B cell (primary cell): ENCODE measurements at regions not wholly inside any gene's neighbourhood (a gene's known extent, or its start where the extent isn't known, plus 50 kb on each side); places are given as distances from the start of the nearest gene placed in this dataset.

Source experiments
- ATAC-seq: fragments of 200-7000 bp; cut with Tn5 transposase; one replicate; pipeline ENCODE4 v1.10.0; 2021; ENCODE audit warnings: low read depth, mild to moderate bottlenecking, moderate number of reproducible peaks, moderate library complexity
- CTCF ChIA-PET: fragments of 350-600 bp; sonication (Branson Sonifier 250); formaldehyde crosslinking; loops from one replicate; lab custom pipeline; 2021; ENCODE audit warnings: antibody characterized with exemption, inconsistent platforms; lab: Charles Lee
- POLR2A ChIA-PET: fragments of 350-600 bp; sonication (Branson Sonifier 250); formaldehyde crosslinking; loops from one replicate; lab custom pipeline; 2021; ENCODE audit warnings: antibody characterized with exemption; lab: Charles Lee
- DNase-seq: peaks from one replicate; pipeline ENCODE4 v3.0.0; 2013
- H2AFZ ChIP-seq: 2 replicates; pipeline ENCODE4 v1.6.1; 2012; ENCODE audit warnings: mild to moderate bottlenecking, low read depth, low read length; ENCODE audit not compliant: insufficient read depth, poor library complexity, severe bottlenecking
- H3K27ac ChIP-seq, 2 donors: 1 replicate in 1 of 2; 2 replicates in 1 of 2; pipeline ENCODE4 v1.5.1; 2012 to 2013; ENCODE audit warnings: low read length in 2 of 2, mild to moderate bottlenecking in 2 of 2, moderate library complexity in 1 of 2
- H3K27me3 ChIP-seq, 4 experiments: fragments of 200-600 bp in 1 of 4; sonication (generic) in 1 of 4; replicated peaks in 1 of 4; 1 replicate in 2 of 4; 2 replicates in 2 of 4; pipeline versions ENCODE4 v1.6.1 to v1.7.0; 2013 to 2016; ENCODE audit warnings: low read length in 3 of 4, mild to moderate bottlenecking in 2 of 4, mixed read lengths in 1 of 4, moderate library complexity in 1 of 4; ENCODE audit not compliant: insufficient read depth in 4 of 4, control insufficient read depth in 3 of 4; ENCODE audit errors: control extremely low read depth in 1 of 4
- H3K36me3 ChIP-seq, 2 experiments: replicated peaks in 1 of 2; 1 replicate in 1 of 2; 2 replicates in 1 of 2; pipeline versions ENCODE4 v1.6.1 to v1.7.1; 2013; ENCODE audit warnings: low read length in 1 of 2; ENCODE audit not compliant: insufficient read depth in 2 of 2, control insufficient read depth in 1 of 2; ENCODE audit errors: control extremely low read depth in 1 of 2, extremely low read depth in 1 of 2
- H3K4me1 ChIP-seq, 2 donors: fragments of 200-600 bp in 1 of 2; sonication (generic) in 1 of 2; 1 replicate in 1 of 2; 2 replicates in 1 of 2; pipeline versions ENCODE4 v1.5.1 to v1.6.1; 2013 to 2017; ENCODE audit warnings: low read length in 2 of 2; ENCODE audit not compliant: control insufficient read depth in 2 of 2, insufficient read depth in 2 of 2
- H3K4me2 ChIP-seq: replicated peaks from 2 replicates; pipeline ENCODE3; 2012; ENCODE audit warnings: mild to moderate bottlenecking, low read depth, low read length; ENCODE audit not compliant: poor library complexity, severe bottlenecking
- H3K4me3 ChIP-seq, 5 experiments: fragments of 200-600 bp in 1 of 5; sonication (generic) in 1 of 5; 1 replicate in 3 of 5; 2 replicates in 2 of 5; pipeline versions ENCODE4 v1.5.1 to v1.7.0; 2011 to 2016; ENCODE audit warnings: low read length in 4 of 5, mild to moderate bottlenecking in 4 of 5, low read depth in 2 of 5, control low read depth in 1 of 5, moderate library complexity in 1 of 5; ENCODE audit not compliant: insufficient read depth in 1 of 5; ENCODE audit errors: control extremely low read depth in 1 of 5, extremely low read depth in 1 of 5
- H3K79me2 ChIP-seq: fragments of 200-600 bp; sonication (generic); one replicate; pipeline ENCODE4 v1.6.0; 2016; ENCODE audit warnings: low read length; ENCODE audit not compliant: control insufficient read depth, insufficient read depth
- H3K9ac ChIP-seq: fragments of 200-600 bp; sonication (generic); 2 replicates; pipeline ENCODE4 v1.6.1; 2017; ENCODE audit warnings: mild to moderate bottlenecking, low read length, moderate library complexity
- H3K9me3 ChIP-seq, 3 donors: one replicate each; pipeline versions ENCODE4 v1.6.1 to v1.7.1; 2013; ENCODE audit warnings: low read length in 2 of 3; ENCODE audit not compliant: control insufficient read depth in 2 of 3, insufficient read depth in 1 of 3; ENCODE audit errors: control extremely low read depth in 1 of 3
- H4K20me1 ChIP-seq: 2 replicates; pipeline ENCODE4 v1.6.0; 2012; ENCODE audit warnings: mild to moderate bottlenecking, low read length; ENCODE audit not compliant: insufficient read depth, control insufficient read depth, poor library complexity, severe bottlenecking
- H3K27ac Mint-ChIP-seq: one replicate; pipeline ENCODE4 v1.8.0; 2021; ENCODE audit warnings: mixed read lengths
- H3K27me3 Mint-ChIP-seq: one replicate; pipeline ENCODE4 v1.8.0; 2021; ENCODE audit warnings: mixed read lengths
- H3K4me1 Mint-ChIP-seq: one replicate; pipeline ENCODE4 v1.8.0; 2021; ENCODE audit warnings: mixed read lengths
- H3K4me3 Mint-ChIP-seq: one replicate; pipeline ENCODE4 v1.8.0; 2021; ENCODE audit warnings: mixed read lengths
- H3K9me3 Mint-ChIP-seq: one replicate; pipeline ENCODE4 v1.8.0; 2022; ENCODE audit warnings: mixed read lengths; ENCODE audit not compliant: insufficient read depth
- CTCF ChIP-seq: fragments of 200-600 bp; IDR thresholded peaks from one replicate; pipeline ENCODE4 v1.8.0; 2022; ENCODE audit warnings: antibody characterized with exemption, mild to moderate bottlenecking
- EZH2 ChIP-seq: IDR thresholded peaks from 2 replicates; pipeline ENCODE4 v1.6.1; 2012; ENCODE audit warnings: borderline replicate concordance, low read depth, mild to moderate bottlenecking, moderate library complexity, low read length; ENCODE audit not compliant: insufficient read depth, poor library complexity, severe bottlenecking
- WGBS: methylation state at CpG from one replicate; pipeline ENCODE4 v1.1.5; 2013; ENCODE audit warnings: missing lambda C conversion rate; ENCODE audit not compliant: insufficient coverage; 5-methylcytosine and 5-hydroxymethylcytosine counted together
- intact Hi-C: fragments of 100-400 bp; cut with micrococcal nuclease; formaldehyde crosslinking; loops from one replicate; pipeline ENCODE4 v1.10.0; 2022

GRCh38 chr3:24704496-24704895, 209.8 kb upstream of the THRB start:
- no peak overlapping the region for H3K4me3 ChIP-seq
- H3K27ac ChIP-seq = no peak overlapping the region
- H2AFZ ChIP-seq = no peak overlapping the region
- no peaks in the 10 kb centered on the region for H3K4me1 ChIP-seq
- Mint-ChIP-seq H3K27me3 (peaks cover 7% of the 10 kb centered on the region), H3K9me3 (no peaks in the 10 kb centered on the region), H3K27ac (no peak overlapping the region), H3K4me1 (no peaks in the 10 kb centered on the region), H3K4me3 (no peak overlapping the region)
- DNase-seq = no peak
- 75% methylated on average over 1 of the region's 3 CpGs for WGBS
- intact Hi-C loops = no loop called here
- H3K79me2 ChIP-seq = no peaks in the 10 kb centered on the region
- H3K36me3 ChIP-seq = no peaks in the 10 kb centered on the region
- H3K9ac ChIP-seq = no peak overlapping the region
- no peaks in the 10 kb centered on the region for H4K20me1 ChIP-seq
- POLR2A ChIA-PET = no interaction called here
- no peak for ATAC-seq
- no peaks in the 10 kb centered on the region for H3K27me3 ChIP-seq
- TF ChIP-seq EZH2 (no peak), CTCF (no peak)
- no peak overlapping the region for H3K4me2 ChIP-seq
- CTCF ChIA-PET = no interaction called here
- H3K9me3 ChIP-seq = no peaks in the 10 kb centered on the region

- H3K27ac Mint-ChIP-seq = no peak overlapping the region
- intact Hi-C loops = no loop called here
- DNase-seq (no peak), ATAC-seq (no peak)
- Histone ChIP-seq H3K4me2 (no peak overlapping the region), H3K9me3 (no peaks in the 10 kb centered on the region), H3K4me1 (no peaks in the 10 kb centered on the region), H3K79me2 (no peaks in the 10 kb centered on the region), H3K4me3 (no peak overlapping the region), H3K36me3 (no peaks in the 10 kb centered on the region), H3K27ac (no peak overlapping the region), H3K27me3 (no peaks in the 10 kb centered on the region), H2AFZ (no peak overlapping the region), H3K9ac (no peak overlapping the region), H4K20me1 (no peaks in the 10 kb centered on the region)
- no peaks in the 10 kb centered on the region for H3K9me3 Mint-ChIP-seq
- no peak overlapping the region for H3K4me3 Mint-ChIP-seq
- ChIA-PET POLR2A (no interaction called here), CTCF (no interaction called here)
- peaks cover 7% of the 10 kb centered on the region for H3K27me3 Mint-ChIP-seq
- no peak for TF ChIP-seq CTCF
- no peak for TF ChIP-seq EZH2
- no peaks in the 10 kb centered on the region for H3K4me1 Mint-ChIP-seq
These were observed 213.3 kb upstream of the THRB start for GRCh38 chr3:24707936-24708335.
